ENCODE measurements at regions not wholly inside any gene's neighbourhood (a gene's known extent, or its start where the extent isn't known, plus 50 kb on each side); places are given as distances from the start of the nearest gene placed in this dataset.

DNA sequence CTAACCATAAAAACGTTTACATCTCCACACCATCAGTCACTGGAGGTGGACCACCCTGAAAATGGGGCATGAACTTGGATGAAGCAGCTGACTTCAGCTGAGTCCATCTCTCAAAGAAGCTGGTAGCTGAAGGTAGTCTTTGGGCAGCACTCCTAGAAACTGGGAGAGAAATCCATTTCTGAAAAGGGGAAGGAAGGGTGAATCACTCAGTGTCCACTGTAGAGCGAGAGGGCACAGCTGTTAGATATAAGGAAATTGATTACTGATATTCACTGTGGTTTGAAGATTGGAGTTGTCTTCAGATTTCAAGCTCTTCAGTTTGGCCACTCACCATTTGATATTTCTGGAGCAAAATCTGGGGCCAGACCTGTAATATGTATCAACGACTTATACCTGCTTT is 499.0 kb upstream of the UBE2E2 start:
- H3K36me3 ChIP-seq (ENCODE audit: control insufficient read depth, insufficient read depth, low read length) = no peaks in the 10 kb centered on the region
- no peak overlapping the region for H3K9ac ChIP-seq (ENCODE audit: insufficient read depth in 1 of 2, low read depth in 2 of 2, low read length in 2 of 2)
- H3K4me3 ChIP-seq = no peak overlapping the region
- ATAC-seq (no peak), FAIRE-seq (no peak), DNase-seq (ENCODE audit: extremely low read depth in 1 of 4, low spot score in 3 of 4) (no peak)
- H3K9me1 ChIP-seq (ENCODE audit: control insufficient read depth, insufficient read depth, low read length) = no peaks in the 10 kb centered on the region
- no peaks in the 10 kb centered on the region for H3K79me2 ChIP-seq (ENCODE audit: control insufficient read depth, insufficient read depth, low read length)
- H3K9me3 ChIP-seq (replicated peaks; ENCODE audit: control insufficient read depth, insufficient read depth, low read depth, low read length) = no peaks in the 10 kb centered on the region; the same call in 1 of the 2 replicates
- intact Hi-C loops (cut with micrococcal nuclease) = no loop called here
- BruUV-seq (replicated peaks) = no TSS peak
- no peaks in the 10 kb centered on the region for H3K27me3 ChIP-seq (ENCODE audit: control insufficient read depth in 2 of 2, insufficient read depth in 2 of 2, low read length in 2 of 2)
- H3K27ac ChIP-seq (ENCODE audit: extremely low read depth, low read depth, low read length) = no peak overlapping the region
- in situ Hi-C loops (cut with MboI) = no loop called here
- H3K4me2 ChIP-seq (ENCODE audit: insufficient read depth, low read length) = no peak overlapping the region
- ChIA-PET POLR2A (no interaction called here), CTCF (ENCODE audit: low intra/inter-chr PET ratio) (no interaction called here)
- no peak overlapping the region for H2AFZ ChIP-seq (ENCODE audit: low read depth, low read length)
- no peaks in the 10 kb centered on the region for H3K4me1 ChIP-seq (replicated peaks in 1 of 2; ENCODE audit: control insufficient read depth in 2 of 2, insufficient read depth in 2 of 2, low read length in 2 of 2)
- H4K20me1 ChIP-seq (replicated peaks; ENCODE audit: control insufficient read depth, insufficient read depth, low read length) = no peaks in the 10 kb centered on the region
- WGBS (ENCODE audit: insufficient coverage, low coverage, missing lambda C conversion rate) = 2% methylated on average over 3 of the region's 3 CpGs
- no peak for TF ChIP-seq KDM5B (IDR thresholded peaks at IDR 0.05; ENCODE audit: insufficient replicate concordance, low read depth, low read length)
- no peak for TF ChIP-seq ZNF41 (CRISPR knock-in tag; conservative IDR thresholded peaks at IDR 0.05)
- no peak for TF ChIP-seq HMG20A (CRISPR knock-in tag; conservative IDR thresholded peaks at IDR 0.05)
- no peak for TF ChIP-seq SUPT5H (IDR thresholded peaks at IDR 0.05)
- TF ChIP-seq, protein P1, sequence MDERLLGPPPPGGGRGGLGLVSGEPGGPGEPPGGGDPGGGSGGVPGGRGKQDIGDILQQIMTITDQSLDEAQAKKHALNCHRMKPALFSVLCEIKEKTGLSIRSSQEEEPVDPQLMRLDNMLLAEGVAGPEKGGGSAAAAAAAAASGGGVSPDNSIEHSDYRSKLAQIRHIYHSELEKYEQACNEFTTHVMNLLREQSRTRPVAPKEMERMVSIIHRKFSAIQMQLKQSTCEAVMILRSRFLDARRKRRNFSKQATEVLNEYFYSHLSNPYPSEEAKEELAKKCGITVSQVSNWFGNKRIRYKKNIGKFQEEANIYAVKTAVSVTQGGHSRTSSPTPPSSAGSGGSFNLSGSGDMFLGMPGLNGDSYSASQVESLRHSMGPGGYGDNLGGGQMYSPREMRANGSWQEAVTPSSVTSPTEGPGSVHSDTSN (CRISPR knock-in tag; IDR thresholded peaks at IDR 0.05; ENCODE audit: low read depth) = no peak
- TF ChIP-seq, protein P1 (tag; conservative IDR thresholded peaks at IDR 0.05; ENCODE audit: low read depth) = no peak
- no peak for TF ChIP-seq CXXC5 (CRISPR knock-in tag; IDR thresholded peaks at IDR 0.05)
- TF ChIP-seq XRCC4 (IDR thresholded peaks at IDR 0.05; ENCODE audit: extremely low read depth, insufficient read depth, insufficient read length) = no peak
- TF ChIP-seq, protein P2, sequence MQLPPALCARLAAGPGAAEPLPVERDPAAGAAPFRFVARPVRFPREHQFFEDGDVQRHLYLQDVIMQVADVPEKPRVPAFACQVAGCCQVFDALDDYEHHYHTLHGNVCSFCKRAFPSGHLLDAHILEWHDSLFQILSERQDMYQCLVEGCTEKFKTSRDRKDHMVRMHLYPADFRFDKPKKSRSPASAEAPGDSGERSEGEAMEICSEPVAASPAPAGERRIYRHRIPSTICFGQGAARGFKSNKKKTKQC (CRISPR knock-in tag; IDR thresholded peaks at IDR 0.05) = no peak
- TF ChIP-seq YY1 (IDR thresholded peaks at IDR 0.05; ENCODE audit: borderline replicate concordance in 1 of 3, control insufficient read depth in 1 of 3, extremely low read depth in 1 of 3, insufficient read depth in 3 of 3, insufficient read length in 1 of 3, insufficient replicate concordance in 2 of 3, low read depth in 1 of 3, low read length in 2 of 3) = no peak
- TF ChIP-seq MIER1 (IDR thresholded peaks at IDR 0.05; ENCODE audit: low read depth) = no peak
- TF ChIP-seq, protein P3, sequence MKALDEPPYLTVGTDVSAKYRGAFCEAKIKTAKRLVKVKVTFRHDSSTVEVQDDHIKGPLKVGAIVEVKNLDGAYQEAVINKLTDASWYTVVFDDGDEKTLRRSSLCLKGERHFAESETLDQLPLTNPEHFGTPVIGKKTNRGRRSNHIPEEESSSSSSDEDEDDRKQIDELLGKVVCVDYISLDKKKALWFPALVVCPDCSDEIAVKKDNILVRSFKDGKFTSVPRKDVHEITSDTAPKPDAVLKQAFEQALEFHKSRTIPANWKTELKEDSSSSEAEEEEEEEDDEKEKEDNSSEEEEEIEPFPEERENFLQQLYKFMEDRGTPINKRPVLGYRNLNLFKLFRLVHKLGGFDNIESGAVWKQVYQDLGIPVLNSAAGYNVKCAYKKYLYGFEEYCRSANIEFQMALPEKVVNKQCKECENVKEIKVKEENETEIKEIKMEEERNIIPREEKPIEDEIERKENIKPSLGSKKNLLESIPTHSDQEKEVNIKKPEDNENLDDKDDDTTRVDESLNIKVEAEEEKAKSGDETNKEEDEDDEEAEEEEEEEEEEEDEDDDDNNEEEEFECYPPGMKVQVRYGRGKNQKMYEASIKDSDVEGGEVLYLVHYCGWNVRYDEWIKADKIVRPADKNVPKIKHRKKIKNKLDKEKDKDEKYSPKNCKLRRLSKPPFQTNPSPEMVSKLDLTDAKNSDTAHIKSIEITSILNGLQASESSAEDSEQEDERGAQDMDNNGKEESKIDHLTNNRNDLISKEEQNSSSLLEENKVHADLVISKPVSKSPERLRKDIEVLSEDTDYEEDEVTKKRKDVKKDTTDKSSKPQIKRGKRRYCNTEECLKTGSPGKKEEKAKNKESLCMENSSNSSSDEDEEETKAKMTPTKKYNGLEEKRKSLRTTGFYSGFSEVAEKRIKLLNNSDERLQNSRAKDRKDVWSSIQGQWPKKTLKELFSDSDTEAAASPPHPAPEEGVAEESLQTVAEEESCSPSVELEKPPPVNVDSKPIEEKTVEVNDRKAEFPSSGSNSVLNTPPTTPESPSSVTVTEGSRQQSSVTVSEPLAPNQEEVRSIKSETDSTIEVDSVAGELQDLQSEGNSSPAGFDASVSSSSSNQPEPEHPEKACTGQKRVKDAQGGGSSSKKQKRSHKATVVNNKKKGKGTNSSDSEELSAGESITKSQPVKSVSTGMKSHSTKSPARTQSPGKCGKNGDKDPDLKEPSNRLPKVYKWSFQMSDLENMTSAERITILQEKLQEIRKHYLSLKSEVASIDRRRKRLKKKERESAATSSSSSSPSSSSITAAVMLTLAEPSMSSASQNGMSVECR (CRISPR knock-in tag; IDR thresholded peaks at IDR 0.05) = no peak
- TF ChIP-seq FOXJ3 (CRISPR knock-in tag; IDR thresholded peaks at IDR 0.05) = no peak
